NOMO-1 treated with dmso at 0.1 percent for 144 hours (cell line): ENCODE measurements at regions not wholly inside any gene's neighbourhood (a gene's known extent, or its start where the extent isn't known, plus 50 kb on each side); places are given as distances from the start of the nearest gene placed in this dataset.
"Not testable (repeated sequence)": the region's sequence is repeated elsewhere in the genome, so short reads cannot be mapped to it uniquely, and the experiment has no call there.

Experiments
- DNase-seq: peaks from one replicate; lab custom pipeline; 2025; ENCODE audit not compliant: unreplicated experiment; lab: John Stamatoyannopoulos, UW

DNA sequence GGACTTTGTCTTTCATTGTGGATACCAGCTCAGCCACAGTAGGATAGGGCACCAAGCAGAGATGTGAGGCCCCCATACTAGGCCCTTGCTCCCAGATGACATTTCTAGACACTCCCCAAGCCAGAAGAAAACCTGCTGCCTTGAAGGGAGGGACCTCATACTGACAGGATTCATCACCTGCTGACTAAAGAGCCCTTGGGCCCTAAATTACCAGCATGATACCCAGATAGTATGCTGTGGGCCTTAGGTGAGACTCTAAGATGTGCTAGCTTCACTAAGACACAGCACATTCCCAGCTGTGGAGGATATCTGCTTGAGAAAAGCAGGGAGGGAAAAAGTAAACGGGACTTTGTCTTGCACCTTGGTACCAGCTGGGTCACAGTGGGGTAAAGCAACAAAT, 324.0 kb downstream of the TBL1XR1 start:
- no peak for DNase-seq

DNA sequence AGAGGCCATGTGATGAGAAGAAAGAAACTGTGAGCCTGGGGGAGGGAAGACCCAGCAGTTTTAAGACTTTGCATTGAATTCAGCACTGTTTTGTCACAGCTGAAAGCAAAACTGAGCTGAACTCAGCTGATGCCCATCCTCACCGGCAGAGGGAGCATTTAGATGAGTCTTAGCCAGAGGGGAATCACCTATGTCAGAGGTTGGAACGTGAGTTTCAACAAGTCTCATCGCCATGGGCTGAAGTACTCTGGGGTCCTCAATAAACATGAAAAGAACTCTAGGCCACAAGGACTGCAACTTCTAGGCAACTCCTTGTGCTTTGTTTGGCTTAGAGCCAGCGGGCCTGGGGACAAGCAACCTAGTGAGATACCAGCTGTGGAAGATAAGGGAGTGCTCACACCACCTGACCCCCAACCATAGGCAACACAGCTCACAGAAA, 324.5 kb downstream of the TBL1XR1 start:
- no peak for DNase-seq

DNA sequence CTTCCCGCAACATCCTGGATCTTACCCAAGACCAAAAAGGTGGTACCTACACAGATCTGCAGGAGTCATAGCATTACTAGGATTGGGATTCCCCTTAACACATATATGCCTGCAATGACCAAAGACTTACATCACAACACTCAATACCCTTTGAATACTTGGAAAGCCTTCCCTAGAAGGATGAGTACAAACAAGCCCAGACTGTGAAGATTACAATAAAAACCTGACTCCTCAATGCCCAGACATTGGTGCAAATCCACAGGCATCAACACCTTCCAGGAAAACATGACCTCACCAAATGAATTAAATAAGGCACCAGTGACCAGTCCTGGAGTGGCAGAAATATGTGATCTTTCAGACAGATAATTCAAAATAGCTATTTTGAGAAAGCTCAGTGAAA, 326.8 kb downstream of the TBL1XR1 start:
- DNase-seq, result no peak

DNA sequence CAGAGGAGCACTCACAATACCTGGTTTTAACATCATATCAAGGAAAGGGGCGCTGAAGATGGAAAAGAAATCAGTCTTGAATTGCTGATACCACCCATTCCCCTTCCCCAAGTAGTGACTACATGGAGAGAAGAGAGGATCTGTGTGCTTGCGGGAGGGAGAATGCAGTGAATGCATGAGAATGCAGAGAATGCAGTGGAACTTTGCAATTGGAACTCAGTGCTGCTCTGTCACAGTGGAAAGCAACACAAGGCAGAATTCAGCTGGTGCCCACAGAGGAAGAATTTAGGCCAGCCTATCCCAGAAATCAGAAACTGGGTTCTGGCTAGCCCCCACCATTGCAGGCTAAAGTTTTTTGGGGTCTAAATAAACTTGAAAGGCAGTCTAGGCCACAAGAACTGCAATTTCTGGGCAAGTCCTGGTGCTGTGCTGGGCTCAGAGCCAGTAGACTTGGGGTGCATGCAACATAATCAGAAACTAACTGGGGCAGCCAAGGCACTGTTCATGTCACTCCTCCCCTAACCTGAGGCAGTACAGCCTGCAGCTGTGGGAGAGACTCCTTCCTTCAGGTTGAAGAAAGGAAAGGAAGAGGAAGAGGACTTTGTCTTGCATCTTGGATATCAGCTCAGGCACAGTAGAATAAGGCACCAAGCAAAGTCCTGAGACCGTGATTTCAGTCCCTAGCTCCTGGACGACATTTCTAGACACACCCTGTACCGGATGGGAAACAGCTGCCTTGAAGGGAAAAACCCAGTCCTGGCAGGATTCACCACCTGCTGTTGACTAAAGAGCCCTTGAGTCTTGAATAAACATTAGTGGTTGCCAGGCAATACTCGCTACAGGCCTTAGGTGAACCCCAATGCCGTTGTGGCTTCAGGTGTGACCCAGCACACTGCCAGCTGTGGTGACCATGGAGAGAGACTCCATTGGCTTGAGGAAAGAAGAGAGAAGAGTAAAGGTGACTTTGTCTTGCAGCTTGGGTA, 329.3 kb downstream of the TBL1XR1 start:
- no peak for DNase-seq

DNA sequence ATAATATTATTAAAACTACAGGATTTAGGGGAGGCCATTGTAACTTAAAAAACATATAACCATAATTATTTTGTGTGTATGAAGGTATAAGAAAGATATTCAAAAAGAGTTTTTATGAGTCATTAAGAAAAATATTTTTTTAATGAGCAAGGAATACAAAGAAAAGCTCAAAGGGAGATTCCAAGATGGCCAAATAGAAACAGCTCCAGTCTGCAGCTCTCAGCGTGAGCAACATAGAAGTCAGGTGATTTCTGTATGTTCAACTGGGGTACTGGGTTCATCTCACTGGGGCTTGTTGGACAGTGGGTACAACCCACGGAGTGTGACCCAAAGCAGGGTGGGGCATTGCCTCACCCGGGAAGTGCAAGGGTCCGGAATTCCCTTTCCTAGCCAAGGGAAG, 336.1 kb downstream of the TBL1XR1 start:
- DNase-seq, result no peak

DNA sequence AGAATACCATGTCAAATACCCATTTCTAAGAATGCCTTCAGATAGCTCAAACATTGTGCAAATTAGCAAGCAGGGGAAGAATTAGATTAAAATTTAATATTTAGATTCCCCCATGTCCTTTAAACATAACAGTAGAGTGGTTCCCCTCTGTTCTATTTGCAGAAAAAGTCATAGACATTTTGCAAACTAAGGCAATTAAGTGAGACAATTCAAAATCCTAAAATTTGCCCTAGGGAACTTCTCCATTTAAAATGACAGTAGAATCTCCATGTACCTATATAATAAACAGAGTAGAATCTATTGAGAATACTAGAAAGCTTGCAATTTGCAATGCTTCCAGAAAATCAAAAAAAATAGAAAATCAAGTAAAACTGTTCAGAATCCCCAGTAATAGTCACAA, 340.6 kb downstream of the TBL1XR1 start:
- DNase-seq, result no peak

DNA sequence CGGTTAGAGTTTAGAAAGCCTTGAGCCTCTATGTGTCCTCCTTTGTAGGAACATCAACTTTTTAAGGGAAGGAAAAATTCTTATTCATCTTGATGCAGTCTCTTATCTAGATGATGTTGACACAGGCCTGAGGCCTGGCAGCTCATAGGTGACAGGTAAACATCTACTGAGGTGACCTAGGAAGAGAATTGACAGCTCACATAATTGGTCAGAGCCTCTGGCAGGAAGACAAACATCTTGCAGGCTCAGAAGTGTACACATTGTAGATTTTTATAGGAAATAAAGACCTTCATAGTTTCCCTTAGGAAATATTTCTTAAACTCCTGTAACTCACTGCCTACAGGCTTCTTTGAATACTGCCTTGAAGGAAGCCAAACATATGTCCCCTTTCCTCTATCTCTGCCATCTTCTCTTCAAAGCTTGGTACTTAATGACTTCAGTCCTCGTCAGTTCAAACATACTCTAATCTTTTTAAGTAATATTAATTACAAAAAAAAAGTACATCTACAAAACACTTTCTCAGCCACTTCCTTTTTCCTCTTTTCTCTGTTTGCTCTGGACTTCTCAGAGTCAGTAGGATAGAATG, 341.3 kb downstream of the TBL1XR1 start:
- DNase-seq, result no peak

DNA sequence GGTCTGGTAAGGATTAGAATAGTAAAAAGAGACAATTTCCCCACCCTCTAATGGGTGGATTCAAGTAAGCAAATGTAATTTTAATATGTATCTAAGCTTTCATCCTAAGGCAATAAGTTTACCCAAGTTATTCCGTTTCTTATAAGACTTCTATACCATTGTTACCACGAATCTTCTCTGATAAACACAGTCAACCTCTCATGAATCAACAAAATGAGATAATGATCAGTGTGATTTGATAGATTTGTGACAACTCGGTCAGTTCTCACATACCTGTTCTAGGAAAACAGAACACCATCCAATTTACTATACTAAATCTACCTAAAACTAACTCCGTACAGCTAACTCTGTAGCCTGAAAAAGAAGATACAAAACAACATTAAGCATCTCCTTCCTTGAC, 342.1 kb downstream of the TBL1XR1 start:
- DNase-seq, result no peak

DNA sequence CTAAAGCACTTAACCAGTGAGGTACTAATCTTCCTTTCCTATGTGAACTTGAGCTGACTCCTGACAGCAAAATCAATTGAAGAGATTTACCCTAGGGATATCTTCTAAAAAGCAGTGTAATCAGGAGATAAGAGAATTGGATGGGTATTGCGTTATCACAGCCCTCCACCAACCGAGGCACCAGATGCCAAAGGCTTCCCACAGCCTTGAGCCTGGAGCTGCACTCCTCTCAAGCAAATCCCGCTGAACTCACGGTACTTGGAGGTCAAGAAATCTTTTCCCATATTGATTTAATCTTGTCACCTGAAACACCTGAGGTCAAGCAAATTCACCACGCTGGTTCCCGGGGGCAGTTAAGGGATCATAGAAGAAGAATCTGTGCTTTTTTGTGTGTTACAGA, 346.8 kb downstream of the TBL1XR1 start:
- no peak for DNase-seq

DNA sequence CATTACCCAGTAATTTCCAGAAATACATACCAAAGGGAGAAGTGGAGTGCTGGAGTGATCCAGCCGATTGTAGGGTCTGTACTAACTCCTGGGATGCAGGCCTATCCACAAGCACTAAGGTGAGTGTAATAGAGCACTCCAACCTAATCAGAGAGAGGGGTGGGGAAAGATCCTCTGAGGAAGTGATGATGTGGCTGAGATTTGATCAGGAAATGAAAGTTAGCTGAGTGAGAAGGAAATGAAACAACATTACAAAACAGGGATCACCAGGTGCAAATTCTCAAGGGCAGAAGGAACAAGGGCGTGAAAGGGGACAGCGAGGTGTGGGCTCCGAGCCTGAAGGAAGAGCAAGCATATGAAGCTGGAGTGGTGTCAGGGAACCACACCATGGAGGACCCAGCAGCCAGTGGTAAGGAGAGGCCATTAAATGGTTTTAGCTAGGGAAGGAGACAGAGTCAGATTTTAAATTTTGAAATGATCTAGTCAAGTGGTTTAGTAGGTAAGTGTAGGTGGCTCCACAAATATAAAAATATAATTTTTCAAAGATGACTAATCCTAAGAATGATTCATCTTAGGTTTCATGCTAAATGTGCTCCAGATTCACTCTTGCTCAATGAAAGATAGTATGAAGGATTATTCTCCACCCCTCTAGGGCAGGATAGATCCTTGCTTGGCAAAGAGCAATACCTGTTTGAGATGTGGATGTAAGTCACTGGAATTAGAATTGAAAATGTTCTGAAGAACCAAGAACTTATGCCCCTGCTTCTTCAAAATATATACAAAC, 348.7 kb downstream of the TBL1XR1 start:
- no peak for DNase-seq

DNA sequence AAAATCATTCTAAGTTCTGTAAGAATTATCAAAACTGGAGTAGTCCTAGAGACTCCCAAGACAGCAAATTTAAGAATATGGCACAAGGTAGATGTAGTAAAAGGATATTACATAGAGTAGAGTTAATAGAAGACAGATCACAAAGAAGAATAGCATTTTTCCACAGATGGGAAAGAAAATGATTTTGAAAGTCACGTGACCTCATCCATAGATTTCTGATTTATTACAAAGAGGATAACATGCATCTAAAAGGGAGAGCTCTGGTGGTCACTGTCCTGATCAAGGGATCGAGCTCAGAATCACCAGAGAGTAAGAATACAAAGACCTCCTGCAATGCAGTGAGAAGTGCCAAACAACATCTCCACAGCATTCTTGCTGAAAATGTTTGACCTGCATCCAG, 354.4 kb downstream of the TBL1XR1 start:
- no peak for DNase-seq

DNA sequence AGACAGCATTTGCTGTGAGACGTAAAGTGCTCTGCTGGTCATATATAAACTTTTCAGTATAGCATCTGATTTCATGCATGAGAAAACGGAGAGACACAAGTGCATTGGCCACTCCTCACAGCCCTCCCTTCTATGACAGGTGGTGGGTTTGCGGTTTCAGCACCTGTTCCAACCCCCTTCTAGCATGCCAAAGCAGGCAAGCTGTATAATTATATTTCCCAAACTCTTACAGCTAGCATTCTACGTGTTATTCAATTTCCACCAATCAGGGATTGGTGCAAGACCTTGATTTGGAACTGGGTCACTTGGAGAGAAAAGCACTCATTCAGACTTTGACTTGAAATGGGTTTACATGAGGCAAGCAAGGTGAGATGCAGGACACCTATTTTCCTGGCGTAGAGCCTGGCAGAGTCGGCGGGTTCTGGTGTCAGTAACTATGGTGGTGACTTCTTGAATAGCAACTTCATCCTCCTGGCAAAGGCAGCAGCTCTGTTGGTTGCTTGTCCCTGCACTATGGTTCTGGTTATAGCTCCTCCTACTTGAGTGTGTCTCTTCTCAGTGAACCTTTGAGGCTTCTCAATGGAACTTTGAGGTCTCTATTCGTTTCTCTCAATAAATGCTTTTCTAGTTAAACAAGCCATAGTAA, 356.5 kb downstream of the TBL1XR1 start:
- no peak for DNase-seq

DNA sequence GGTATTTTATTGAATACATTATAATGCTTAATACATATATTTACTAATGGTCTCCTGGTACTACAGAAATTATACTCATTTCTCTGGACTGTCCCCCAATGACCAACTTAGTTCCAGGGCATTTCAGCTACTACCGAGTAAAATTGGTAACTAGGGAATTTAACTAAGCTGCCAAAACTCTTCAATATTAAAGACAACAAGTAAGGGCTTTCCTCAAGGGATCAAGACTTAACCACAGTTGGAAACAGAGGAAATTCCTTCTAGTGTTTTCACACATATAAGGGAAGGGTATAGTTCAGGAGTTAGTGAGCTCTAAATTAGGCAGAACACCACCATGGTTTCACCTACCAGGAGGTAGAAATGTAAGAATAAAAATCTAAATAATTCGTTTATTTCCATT, 357.4 kb downstream of the TBL1XR1 start:
- DNase-seq, result no peak

DNA sequence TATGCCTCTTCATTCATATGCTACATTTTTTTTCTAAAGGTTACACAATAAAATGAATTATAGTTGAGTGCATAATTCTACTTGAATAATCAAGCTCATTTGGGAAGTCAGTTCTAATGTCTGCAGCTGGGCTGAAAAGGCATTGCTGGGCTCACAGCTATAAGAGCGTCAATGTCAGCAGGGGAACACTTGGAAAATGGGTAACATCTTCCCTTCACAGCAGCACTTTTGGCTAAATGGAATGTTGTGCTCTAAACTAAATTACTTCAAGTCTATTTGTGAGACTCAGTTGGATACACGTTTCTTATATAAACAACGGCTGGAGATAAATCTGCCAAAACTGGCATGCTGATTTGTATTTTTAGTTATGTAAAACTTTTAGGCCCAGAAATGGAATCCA, 357.8 kb downstream of the TBL1XR1 start:
- DNase-seq, result no peak

DNA sequence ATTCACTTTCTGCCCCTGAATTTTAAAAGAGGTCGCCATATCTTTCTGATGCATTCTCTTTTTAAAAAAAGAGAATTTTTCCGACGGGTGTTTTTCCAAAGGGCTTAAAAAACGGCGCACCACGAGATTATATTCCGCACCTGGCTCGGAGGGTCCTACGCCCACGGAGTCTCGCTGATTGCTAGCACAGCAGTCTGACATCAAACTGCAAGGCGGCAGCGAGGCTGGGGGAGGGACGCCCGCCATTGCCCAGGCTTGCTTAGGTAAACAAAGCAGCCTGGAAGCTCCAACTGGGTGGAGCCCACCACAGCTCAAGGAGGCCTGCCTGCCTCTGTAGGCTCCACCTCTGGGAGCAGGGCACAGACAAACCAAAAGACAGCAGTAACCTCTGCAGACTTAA, 370.0 kb downstream of the TBL1XR1 start:
- not testable (repeated sequence) for DNase-seq

DNA sequence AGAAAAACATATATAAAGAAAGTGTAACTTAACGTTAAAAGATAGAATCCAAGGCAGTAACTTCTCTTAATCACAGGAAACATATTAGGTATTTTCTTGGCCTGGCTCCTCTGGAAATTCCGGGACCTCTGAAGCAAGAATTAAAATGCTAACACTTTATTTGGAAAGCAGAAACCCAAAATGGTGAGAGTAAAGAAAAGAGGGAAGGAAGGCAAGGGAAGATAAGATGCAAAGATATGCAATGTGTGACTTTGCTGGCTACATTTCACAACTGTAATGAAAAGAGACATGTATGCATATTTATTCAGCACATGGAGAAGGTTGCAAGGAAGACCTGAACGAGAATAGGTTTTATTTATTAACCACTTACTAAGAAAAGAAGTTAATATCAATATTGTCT, 372.5 kb downstream of the TBL1XR1 start:
- no peak for DNase-seq

DNA sequence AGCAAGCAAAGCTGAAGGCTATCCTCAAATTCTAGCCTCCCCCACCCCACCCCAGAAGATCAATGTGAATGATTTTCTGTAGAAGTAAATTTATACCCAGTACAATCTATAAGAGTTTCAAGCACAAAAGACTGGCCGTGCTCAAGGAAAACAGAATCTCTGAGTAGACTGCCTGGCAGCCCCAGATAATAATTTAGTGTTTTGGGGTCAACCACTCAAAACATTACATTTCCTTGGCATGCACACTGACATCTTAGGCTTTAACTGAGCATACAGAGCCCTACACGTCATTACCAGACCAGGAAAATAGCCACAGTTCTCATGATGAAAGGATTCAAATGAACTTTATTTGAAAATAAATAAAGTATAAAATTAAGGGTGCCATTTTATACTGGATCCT, 376.5 kb downstream of the TBL1XR1 start:
- DNase-seq, result no peak

DNA sequence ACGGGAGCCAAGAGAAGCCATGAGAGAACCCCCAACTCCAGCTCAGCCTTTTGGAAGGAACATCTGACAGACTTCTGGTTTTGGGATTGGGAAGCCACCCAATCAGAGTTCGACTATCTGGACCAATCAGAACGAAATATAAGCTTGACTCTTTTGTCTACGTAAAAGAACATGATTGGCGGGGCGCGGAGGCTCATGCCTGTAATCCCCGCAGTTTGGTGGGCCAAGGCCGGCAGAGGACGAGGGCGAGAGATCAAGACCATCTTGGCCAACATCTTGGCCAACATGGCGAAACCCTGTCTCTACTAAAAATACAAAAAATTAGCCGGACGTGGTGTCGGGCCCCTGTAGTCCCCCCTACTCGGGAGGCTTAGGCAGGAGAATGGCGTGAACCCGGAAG, 380.3 kb downstream of the TBL1XR1 start:
- DNase-seq, result no peak

DNA sequence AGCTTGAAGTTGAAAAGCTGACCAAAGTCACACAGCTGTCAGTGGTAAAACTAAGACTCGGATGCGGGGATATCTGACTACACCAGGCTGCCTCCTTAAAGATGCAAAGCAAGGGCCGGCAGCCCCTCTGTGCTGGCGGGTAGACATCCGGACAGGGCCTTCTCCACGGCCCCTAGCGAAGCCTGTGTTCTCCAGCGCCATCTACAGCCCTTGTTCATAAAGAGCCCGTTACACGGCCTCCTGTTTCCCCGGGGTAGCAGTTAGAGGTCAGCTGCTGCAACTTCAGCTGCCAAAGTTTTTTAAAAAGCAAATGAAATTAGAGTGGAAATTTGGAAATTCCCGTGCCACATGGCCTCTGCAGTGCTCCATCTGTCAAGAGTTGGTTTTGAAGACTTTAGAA, 383.0 kb downstream of the TBL1XR1 start:
- DNase-seq, result peak; percentile 9

DNA sequence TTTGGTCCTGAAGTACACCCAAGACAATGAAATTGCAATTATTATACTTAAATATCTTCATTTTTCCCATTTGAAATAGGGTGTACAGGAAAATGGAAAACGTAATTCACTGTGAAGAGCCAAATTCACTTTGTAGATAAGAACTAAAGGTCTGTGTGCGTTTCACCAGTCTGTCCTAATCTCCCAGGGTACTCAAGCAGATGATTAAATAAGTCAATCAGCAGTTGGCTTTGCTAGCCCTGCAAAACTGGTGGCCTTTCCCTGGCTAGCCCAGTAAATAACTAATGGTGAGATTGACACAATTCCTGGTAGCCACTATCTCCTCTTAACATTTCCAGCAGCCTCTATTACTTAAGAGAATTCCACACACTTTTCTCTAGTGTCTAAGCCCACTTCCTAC, 389.3 kb downstream of the TBL1XR1 start:
- DNase-seq, result no peak

DNA sequence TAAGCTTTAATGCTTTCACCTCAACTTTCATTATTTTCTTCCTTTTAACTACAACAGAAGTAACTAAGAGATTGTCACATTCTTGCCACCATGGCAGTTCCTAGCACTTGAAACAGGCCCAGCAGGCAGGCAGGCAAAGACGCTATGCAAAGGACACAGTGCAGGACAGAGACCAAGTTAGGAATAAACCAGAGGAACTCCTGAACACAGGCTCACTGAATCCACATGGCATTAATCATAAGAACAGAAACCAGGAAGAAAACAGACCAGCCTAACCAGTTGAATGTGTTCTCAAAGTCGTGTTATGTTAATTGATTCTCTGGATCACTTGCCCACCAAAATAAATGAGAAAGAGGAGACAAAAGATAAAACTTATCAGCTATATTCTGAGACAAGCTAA, 397.6 kb downstream of the TBL1XR1 start:
- DNase-seq, result no peak
